ENCODE measurements at regions not wholly inside any gene's neighbourhood (a gene's known extent, or its start where the extent isn't known, plus 50 kb on each side); places are given as distances from the start of the nearest gene placed in this dataset.

GRCh38 chr11:21924262-21924661, 268.6 kb upstream of the ANO5 start:
- Histone ChIP-seq H3K27ac (ENCODE audit: low read depth in 1 of 2, low read length in 1 of 2) (no peak overlapping the region), H3K27me3 (ENCODE audit: control insufficient read depth in 3 of 3, insufficient read depth in 3 of 3, low read length in 2 of 3) (no peaks in the 10 kb centered on the region), H3K36me3 (ENCODE audit: control insufficient read depth in 4 of 4, insufficient read depth in 4 of 4, low read length in 4 of 4) (no peaks in the 10 kb centered on the region), H3K9ac (ENCODE audit: insufficient read depth in 1 of 2, low read length in 2 of 2) (no peak overlapping the region), H3K4me3 (no peak overlapping the region), H3K9me3 (ENCODE audit: control insufficient read depth in 4 of 4, insufficient read depth in 3 of 4, low read length in 3 of 4) (no peaks in the 10 kb centered on the region), H3K4me1 (ENCODE audit: control insufficient read depth in 5 of 5, insufficient read depth in 5 of 5, low read length in 5 of 5) (no peaks in the 10 kb centered on the region)
- TF ChIP-seq CTCF (IDR thresholded peaks at IDR 0.05; ENCODE audit: control extremely low read depth, extremely low read depth), result no peak
- WGBS, 2 donors, result 44 to 95% methylated on average over 1 of the region's 1 CpG
- ATAC-seq (ENCODE audit: insufficient read depth, low FRiP score) (no peak), DNase-seq (no peak)

GRCh38 chr11:21927628-21928027, 265.3 kb upstream of the ANO5 start:
- H3K27ac ChIP-seq (ENCODE audit: low read depth in 1 of 2, low read length in 1 of 2), result no peak overlapping the region
- TF ChIP-seq CTCF (IDR thresholded peaks at IDR 0.05; ENCODE audit: control extremely low read depth, extremely low read depth), result no peak
- 47 to 54% methylated on average over 3 of the region's 3 CpGs for WGBS, 2 donors
- H3K4me3 ChIP-seq, result no peak overlapping the region
- H3K9me3 ChIP-seq (ENCODE audit: control insufficient read depth in 4 of 4, insufficient read depth in 3 of 4, low read length in 3 of 4), result no peaks in the 10 kb centered on the region
- ATAC-seq (ENCODE audit: insufficient read depth, low FRiP score) (no peak), DNase-seq (peak in 1 of 3 donors; percentile 13)
- no peak overlapping the region for H3K9ac ChIP-seq (ENCODE audit: insufficient read depth in 1 of 2, low read length in 2 of 2)
- no peaks in the 10 kb centered on the region for H3K27me3 ChIP-seq (ENCODE audit: control insufficient read depth in 3 of 3, insufficient read depth in 3 of 3, low read length in 2 of 3)
- H3K36me3 ChIP-seq (ENCODE audit: control insufficient read depth in 4 of 4, insufficient read depth in 4 of 4, low read length in 4 of 4), result no peaks in the 10 kb centered on the region
- H3K4me1 ChIP-seq (ENCODE audit: control insufficient read depth in 5 of 5, insufficient read depth in 5 of 5, low read length in 5 of 5), result no peaks in the 10 kb centered on the region

GRCh38 chr11:21928847-21929246, 264.0 kb upstream of the ANO5 start:
- no peaks in the 10 kb centered on the region for H3K4me1 ChIP-seq (ENCODE audit: control insufficient read depth in 5 of 5, insufficient read depth in 5 of 5, low read length in 5 of 5)
- WGBS, 2 donors, result 71 to 86% methylated on average over 2 of the region's 2 CpGs
- no peak for ATAC-seq (ENCODE audit: insufficient read depth, low FRiP score)
- H3K36me3 ChIP-seq (ENCODE audit: control insufficient read depth in 4 of 4, insufficient read depth in 4 of 4, low read length in 4 of 4), result no peaks in the 10 kb centered on the region
- H3K4me3 ChIP-seq, result no peak overlapping the region
- H3K27me3 ChIP-seq (ENCODE audit: control insufficient read depth in 3 of 3, insufficient read depth in 3 of 3, low read length in 2 of 3), result no peaks in the 10 kb centered on the region
- TF ChIP-seq CTCF (IDR thresholded peaks at IDR 0.05; ENCODE audit: control extremely low read depth, extremely low read depth), result no peak
- H3K9ac ChIP-seq (ENCODE audit: insufficient read depth in 1 of 2, low read length in 2 of 2), result no peak overlapping the region
- no peak overlapping the region for H3K27ac ChIP-seq (ENCODE audit: low read depth in 1 of 2, low read length in 1 of 2)
- H3K9me3 ChIP-seq (ENCODE audit: control insufficient read depth in 4 of 4, insufficient read depth in 3 of 4, low read length in 3 of 4), result no peaks in the 10 kb centered on the region
- DNase-seq, result no peak

- no peak for TF ChIP-seq CTCF (IDR thresholded peaks at IDR 0.05; ENCODE audit: control extremely low read depth, extremely low read depth)
- 82 to 91% methylated on average over 2 of the region's 2 CpGs for WGBS, 2 donors
- Histone ChIP-seq H3K36me3 (ENCODE audit: control insufficient read depth in 4 of 4, insufficient read depth in 4 of 4, low read length in 4 of 4) (no peaks in the 10 kb centered on the region), H3K9me3 (ENCODE audit: control insufficient read depth in 4 of 4, insufficient read depth in 3 of 4, low read length in 3 of 4) (no peaks in the 10 kb centered on the region), H3K27me3 (ENCODE audit: control insufficient read depth in 3 of 3, insufficient read depth in 3 of 3, low read length in 2 of 3) (no peaks in the 10 kb centered on the region), H3K9ac (ENCODE audit: insufficient read depth in 1 of 2, low read length in 2 of 2) (no peak overlapping the region), H3K4me1 (ENCODE audit: control insufficient read depth in 5 of 5, insufficient read depth in 5 of 5, low read length in 5 of 5) (no peaks in the 10 kb centered on the region), H3K27ac (ENCODE audit: low read depth in 1 of 2, low read length in 1 of 2) (no peak overlapping the region), H3K4me3 (no peak overlapping the region)
- DNase-seq, result no peak
- no peak for ATAC-seq (ENCODE audit: insufficient read depth, low FRiP score)
These were observed 262.5 kb upstream of the ANO5 start for GRCh38 chr11:21930408-21930807.
